ENCODE measurements at regions not wholly inside any gene's neighbourhood (a gene's known extent, or its start where the extent isn't known, plus 50 kb on each side); places are given as distances from the start of the nearest gene placed in this dataset.

DNA sequence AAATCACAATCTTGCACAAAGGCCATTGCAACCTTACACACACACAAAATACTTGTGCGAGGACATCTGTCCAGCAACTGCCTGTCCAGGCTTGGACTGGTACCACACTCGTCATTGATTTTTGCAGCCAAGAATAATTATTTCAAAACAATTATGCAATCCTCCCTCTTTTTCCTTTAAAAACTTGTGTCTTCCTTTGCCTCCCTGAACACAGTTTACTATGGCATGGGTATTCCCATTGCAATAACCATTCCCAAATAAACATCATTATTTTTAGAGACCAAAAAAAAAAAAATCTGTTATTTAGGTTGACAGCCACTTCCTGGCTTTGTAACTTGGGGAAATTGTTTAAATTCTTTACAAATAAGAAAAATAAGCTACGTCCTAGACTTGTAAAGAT is 54.0 kb downstream of the C11orf91 start:
- peak; percentile 36 to 75 for DNase-seq (ENCODE audit: low read depth in 2 of 2)

DNA sequence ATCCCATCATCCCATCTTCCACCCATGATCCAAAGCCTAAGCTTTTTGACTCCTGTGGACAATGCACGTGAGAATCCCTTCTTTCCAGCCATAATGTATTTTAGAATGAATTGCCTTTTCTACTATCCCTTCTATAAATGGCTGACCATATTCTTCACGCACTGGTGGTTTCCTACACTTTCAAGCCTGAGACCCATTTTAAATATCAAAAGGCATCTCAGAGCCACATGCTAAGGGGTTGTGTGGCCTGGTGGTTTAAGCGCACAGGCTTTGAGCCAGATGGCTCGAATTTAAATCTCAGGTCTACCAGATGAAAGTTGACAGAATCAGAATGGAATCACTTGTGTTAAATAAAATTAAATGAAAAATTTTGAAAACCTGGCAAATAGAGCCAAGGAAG is 54.5 kb downstream of the C11orf91 start:
- DNase-seq (ENCODE audit: low read depth in 2 of 2): no peak

DNA sequence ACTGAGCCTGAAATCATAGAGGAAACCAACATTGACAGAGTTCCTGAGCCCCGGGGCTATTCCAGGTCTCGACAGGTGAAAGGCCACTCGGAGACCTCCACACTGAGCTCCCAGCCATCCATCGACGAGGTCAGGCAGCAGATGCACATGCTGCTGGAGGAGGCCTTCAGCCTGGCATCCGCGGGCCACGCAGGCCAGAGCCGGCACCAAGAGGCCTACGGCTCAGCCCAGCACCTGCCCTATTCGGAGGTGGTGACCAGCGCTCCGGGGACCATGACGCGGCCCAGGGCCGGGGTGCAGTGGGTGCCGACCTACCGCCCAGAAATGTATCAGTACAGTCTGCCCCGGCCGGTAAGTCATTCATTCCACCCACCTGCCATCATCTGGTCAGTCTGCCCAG is 54.9 kb downstream of the C11orf91 start:
- DNase-seq (ENCODE audit: low read depth in 2 of 2): peak in 1 of 2 donors; percentile 7

DNA sequence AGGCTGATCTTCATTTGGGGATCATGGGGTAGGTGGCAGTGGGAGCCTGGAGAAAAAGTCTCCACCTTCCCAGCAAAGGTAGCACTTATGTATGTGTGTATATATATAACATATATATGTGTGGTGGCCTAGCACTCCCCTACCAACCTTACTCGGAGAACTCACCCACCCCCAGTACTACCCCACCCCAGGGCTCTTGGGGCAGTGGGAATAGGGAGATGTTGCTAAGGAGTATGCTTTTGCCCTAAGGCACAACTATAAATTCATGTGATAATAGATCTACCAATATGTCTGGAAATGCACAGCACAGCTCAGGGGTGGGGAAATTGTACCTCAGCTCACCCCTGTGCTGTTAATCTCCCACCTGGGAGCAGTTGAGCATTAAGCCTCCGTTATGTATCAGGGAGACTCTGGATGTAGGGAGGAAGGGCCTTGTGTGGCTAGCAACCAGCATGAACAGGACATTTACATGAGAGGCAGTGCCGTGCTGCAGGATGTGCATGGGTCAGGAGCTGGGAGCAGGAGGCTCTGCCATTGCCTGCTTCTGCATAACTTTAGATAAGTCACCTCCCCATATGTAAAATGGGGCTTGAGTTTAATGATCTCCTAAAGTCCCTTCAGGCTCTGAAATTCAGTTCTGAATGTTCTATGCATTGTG is 57.3 kb downstream of the C11orf91 start:
- DNase-seq (ENCODE audit: low read depth in 2 of 2): no peak

DNA sequence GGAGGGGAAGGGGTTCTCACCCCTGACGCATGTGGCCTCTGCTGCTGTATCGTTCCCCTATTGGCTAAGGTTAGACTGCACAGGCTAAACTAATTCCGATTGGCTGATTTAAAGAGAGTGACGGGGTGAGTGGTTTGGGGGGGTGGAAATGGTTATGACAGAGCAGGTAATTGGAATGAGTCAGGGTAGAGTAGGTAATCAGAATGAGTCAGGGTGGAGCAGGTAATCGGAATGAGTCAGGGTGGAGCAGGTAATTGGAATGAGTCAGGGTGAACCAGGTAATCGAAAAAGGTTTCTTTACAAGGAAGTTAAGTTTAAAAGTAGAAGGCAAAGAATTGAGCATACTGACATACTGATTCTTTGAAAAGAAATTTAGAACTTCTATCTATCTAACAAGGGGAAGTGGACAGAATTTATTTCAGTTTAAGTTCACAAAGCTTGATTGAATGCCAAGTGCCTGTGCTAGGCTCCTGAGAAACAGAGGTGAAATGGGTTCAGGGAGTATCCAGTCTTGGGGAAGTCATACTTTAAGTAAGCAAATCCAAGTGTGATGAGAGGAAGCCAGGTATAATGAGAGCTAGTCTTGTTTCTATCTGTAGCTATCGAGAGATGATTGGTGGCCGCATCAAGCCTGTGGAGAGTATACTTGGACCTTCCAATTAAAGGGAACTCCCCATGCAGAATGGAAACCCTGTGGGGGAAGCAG is 58.0 kb downstream of the C11orf91 start:
- no peak for DNase-seq (ENCODE audit: low read depth in 2 of 2)

DNA sequence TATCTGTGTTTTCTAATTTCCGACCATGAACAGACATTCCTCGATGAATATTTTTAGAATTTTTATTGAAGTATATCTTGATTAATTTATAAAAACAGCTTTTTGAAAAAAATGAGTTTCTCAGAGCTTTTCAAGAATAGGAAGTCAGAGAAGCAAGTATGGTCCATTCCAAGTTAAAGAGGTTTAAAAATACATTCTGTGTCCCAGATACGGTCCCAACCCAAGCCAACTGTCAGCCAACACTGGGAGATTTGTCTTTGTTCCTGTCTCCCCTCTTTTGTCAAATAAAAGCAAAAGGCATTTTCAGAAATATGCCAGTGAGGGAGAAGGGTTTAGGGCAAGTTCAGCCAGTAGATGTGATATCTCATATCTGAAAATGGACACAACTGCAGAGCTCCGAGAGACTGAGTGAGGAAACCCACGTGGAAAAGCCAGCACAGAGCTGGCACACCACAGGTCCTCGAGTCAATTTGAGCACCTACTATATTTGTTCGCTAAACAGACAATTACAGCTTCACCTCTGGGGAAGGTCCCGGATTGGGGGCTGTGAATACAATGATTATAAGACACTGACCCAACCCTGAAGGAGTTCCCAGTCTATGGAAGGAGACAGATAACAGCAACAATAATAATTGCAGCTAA is 59.8 kb downstream of the C11orf91 start:
- no peak for DNase-seq (ENCODE audit: low read depth in 2 of 2)

DNA sequence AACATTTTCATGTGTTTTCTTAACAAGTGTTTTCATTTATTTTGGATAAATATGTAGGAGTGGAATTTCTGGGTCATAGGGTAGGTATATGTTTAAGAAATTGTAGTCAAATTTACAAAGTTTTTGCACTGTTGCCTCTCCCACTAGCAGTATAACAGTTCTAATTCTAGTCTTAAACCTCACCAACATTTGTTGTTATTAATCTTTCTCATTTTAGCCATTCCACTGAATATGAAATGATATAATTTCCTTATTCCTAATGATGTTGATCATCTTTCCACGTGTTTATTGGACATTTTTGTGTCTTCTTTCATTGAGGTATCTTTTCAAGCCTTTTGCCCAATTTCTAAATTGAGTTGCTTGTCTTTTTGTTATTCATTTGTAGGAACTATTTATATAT is 62.0 kb downstream of the C11orf91 start:
- no peak for DNase-seq (ENCODE audit: low read depth in 2 of 2)

DNA sequence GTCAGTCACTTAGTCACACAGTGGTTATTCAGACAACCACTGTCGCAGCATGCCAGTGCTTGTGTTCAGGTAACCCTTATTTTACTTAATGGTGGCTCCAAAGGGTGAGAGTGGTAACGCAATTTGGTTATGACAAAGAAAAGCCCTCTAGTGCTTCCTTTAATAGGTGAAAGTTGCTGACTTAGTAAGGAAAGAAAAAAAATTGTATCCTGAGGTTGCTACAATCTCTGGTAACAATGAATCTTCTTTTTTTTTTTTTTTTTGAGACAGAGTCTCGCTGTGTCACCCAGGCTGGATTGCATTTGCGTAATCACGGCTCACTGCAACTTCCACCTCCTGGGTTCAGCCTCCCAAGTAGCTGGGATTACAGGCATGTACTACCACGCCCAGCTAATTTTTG is 64.5 kb downstream of the C11orf91 start:
- no peak for DNase-seq (ENCODE audit: low read depth in 2 of 2)

DNA sequence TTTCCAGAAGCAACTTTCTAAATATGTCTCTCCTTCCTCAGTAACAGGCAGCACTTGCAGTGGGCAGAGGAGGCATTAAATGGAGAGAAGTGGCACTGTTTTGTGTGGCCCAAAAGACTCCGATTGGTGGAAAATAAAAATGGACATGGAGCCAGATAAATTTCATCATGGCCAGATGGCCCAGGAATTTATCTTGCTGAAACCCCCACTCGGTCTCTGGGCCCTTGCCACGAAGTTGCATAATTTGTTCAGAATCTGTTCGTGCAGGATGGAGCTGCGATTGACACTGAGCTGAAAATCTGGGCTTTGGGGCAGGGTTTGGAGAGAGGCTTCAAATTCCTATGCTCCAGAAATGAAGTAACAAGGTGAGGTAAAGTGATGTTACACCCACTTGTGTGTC is 65.5 kb downstream of the C11orf91 start:
- DNase-seq (ENCODE audit: low read depth in 2 of 2): no peak

DNA sequence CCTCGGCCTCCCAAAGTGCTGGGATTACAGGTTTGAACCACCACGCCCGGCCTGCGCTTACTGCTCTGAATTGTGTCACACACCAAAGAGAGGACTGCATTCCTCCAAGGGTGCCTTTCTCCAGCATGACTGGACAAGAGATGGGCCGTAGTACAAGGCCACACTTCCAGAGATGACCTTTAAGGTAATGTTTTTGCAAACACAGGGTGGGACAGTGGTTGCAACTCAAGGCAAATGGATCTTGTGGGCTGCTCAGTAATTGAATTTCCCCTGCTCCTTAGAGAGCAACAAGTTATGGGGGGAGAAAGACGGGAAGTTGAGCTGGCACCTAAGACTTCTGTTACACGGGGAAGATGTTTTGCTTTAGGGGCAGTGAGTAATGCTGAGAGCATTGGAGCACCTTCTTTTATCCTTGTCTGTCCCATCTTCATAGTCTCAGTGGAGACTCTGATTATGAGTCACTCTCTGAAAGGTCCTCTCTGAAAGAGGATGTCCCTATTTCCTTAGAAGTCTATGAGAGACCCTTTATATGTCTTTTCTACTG is 66.3 kb downstream of the C11orf91 start:
- peak in 1 of 2 donors; percentile 52 for DNase-seq (ENCODE audit: low read depth in 2 of 2)

DNA sequence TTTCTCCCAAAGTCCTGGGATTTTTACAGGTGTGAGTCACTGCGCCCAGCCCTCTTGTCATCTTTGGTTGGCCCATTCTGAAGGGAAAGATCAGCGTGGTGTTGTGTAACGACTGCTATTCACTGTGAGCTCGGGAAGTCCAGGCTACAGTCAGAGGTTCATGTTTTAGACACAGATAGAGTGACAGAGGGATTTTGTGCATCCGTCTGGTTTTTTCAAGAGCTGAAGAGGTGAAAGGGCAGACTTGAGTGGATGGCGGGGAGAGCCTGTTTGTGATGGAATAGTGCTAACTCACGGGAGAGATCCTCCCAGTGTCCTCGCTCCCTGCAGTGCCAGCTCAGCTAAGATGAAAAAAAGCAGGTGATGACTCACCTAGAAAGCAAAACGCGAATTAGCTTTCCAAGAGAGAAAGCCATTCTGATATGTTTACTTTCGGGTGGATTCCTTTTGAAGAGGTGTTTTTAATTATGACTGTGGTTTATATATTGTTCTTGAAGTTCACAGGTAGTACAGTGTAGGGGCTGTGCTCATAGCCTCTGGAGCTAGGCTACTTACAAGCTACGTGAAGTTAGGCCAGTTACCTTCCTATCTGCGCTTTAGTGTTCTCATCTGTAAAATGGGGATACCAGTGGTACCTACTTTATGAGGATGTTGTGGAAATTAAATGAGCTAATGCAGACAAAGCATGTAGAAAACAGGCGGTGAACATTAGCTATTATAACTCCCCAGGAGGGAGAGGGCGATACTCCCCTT is 67.2 kb downstream of the C11orf91 start:
- DNase-seq (ENCODE audit: low read depth in 2 of 2): peak in 1 of 2 donors; percentile 62

DNA sequence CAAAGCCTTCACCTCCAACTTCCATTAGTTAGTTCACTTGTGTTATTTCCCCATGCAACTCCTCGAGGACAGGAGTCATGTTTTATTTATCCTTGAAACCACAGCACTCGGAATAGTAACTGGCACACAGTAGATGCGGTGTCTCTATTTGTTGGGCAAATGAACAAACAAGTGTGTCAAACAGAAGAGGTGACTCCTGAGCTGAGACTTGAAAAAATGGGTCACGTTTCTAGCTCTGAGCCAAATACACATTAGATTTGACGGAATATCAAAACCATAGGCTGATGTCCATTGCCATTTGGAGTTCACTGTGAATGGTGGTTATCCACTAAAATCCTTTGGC is 68.9 kb downstream of the C11orf91 start:
- no peak for DNase-seq (ENCODE audit: low read depth in 2 of 2)

DNA sequence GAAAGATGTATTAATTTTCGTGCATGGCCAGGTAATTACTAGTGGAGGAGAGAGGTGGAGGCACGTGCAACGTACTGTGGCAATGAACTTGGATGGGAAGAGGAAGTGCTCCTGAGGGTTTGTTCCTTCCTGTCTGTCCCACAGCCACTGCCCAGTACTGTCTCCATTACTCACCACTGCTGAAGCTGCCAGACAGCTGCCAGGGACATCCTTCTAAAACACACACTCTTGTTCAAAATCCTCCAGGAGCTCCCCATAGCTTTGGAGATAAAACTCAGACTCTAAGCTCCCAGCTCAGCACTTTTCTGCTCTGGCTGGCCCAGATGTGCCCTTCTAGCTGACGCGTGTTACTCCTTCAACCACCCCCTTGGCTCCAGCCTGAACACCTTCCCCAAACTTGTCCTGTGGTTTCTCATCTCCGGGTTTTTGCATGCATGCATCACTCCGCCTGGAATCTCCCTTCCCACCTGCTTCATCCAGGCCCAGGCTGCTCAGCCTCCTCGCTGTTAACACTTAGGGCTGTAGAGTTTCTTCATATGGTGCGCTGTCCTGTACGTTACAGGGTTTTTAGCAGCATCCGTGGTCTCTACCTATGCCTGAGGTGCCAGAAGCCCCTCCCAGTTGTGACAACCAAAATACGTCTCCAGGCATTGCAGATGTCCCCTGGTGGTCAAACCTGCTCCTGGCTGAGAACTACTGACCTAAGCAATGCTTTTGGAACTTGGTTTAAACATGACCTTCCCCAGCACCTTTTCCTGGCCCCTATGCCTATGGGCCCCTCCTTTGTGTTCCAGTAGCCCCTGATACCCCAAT is 69.5 kb downstream of the C11orf91 start:
- DNase-seq (ENCODE audit: low read depth in 2 of 2): peak; percentile 50 to 54

DNA sequence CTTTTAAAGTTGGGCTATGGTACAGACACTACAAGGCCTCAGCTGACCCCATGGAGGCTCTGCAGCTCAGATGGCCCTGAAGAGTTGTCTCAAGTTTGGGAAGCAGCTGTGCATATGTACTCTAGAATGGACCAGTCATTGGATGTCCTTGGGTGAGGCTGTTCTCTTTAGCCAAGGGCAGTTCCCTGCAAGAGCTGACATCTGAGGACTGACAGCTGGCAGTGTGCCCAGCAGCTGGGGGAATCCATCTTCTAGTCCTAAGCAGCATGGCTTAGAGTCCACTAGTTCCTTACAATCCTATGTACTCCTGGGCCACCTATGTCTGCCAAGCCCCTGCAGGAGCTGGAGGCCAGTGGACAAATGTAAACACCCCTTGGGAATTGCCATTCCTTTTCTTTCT is 76.5 kb downstream of the C11orf91 start:
- peak in 1 of 2 donors; percentile 37 for DNase-seq (ENCODE audit: low read depth in 2 of 2)

DNA sequence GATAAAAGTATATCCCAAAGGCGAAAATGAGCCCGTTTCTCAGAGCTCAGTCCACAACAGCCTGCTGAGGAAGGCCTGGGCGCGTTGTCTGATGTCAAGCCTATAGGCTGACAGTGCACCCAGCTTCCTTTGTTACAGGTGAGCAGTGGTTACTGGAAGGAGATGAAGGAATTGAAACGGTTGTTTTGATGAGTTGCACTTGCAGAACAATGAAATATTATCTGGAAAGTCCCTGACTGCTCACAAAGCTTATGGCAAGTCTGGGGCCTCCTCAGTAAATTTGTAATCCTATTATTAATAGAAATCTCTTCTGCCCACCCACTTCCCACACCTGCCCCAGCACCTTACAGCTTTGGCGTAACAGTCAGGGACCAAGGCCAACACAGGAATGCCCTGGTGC is 77.8 kb downstream of the C11orf91 start:
- DNase-seq (ENCODE audit: low read depth in 2 of 2): no peak

DNA sequence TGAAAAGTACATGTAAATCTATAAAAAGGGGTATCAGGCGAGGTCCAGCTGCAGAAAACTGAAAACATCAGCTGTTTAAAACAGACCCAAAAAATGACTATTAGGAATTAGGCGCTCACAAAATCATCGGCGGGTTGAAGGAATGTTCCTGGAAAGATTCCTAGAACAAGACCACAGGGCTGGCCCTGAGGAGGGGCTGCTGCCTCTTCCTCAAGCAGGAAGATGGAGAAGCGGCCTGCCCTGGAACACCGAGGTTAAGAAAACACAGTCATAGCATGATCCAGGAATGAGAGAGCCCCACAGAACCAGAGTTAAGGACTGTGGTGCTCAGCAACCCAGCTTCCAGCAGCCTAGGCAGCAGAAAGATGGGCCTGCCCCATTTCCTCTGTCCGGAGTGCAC is 78.4 kb downstream of the C11orf91 start:
- DNase-seq (ENCODE audit: low read depth in 2 of 2): no peak

DNA sequence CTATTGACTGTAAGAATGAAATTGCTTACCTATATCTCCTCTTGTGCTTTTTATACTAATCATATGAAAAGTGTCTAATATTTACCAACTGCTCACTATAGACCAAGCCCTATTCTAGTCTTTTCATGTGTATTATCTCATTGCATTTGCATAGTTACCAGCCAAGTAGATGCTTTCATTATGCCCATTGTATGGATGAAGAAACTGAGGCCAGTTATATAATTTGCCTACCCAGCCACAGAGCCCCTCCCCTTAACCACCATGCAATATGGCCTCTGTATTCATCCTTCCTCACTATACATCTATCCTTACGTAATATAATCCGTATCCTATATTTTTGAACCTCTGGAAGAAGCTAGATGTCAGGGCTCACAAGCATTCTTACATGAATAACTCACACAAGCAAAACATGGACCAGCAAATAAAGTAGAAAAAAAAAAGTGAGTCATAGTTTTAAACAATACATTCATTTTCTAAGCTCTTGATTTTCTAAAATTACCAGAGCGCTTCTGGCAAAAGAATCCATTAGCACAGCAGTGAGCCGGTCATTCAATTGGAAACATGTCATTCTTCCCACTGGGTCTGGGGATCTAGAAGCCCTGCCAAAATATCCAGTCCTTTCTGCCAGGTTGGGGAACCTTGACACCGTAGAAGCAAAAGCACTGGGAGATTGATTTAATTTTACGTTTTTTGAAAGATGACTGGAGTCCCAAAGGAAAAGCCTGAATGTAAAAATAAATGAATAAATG is 80.0 kb downstream of the C11orf91 start:
- DNase-seq (ENCODE audit: low read depth in 2 of 2): peak; percentile 50 to 63

DNA sequence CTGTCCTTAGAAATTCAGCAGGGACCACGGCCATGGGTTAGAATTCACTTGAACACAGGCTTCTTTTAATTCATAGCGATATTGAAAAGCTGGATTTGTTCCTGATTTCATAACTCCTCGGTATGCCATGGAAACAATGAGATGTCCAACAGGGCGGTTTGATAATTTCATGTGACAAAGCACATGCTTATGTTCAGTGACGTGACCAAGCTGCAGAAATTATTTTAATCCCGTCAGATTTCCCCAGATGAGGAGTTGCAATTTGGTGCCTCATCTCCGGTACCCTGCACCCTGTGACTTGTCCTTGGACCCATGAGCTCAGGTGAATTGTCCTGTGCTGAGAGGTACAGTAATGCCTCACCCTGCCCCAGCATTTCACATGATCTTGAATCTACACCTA is 81.7 kb downstream of the C11orf91 start:
- DNase-seq (ENCODE audit: low read depth in 2 of 2): no peak

DNA sequence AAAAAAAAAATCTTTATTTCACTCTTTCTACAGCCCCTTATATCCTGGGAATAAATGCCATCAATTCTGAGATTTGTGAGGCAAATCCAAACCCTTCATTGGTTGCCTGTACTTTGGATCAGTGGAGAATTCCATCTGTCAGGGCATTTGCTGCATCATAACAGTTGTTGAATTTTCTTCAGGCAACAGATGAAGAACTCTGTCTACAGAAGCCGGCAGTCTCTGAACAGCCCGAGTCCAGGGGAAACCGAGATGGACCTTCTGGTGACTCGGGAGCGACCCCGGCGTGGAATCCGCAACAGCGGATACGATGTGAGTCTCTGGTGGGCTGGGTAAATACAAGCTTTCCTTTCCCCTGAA is 82.3 kb downstream of the C11orf91 start:
- no peak for DNase-seq (ENCODE audit: low read depth in 2 of 2)

DNA sequence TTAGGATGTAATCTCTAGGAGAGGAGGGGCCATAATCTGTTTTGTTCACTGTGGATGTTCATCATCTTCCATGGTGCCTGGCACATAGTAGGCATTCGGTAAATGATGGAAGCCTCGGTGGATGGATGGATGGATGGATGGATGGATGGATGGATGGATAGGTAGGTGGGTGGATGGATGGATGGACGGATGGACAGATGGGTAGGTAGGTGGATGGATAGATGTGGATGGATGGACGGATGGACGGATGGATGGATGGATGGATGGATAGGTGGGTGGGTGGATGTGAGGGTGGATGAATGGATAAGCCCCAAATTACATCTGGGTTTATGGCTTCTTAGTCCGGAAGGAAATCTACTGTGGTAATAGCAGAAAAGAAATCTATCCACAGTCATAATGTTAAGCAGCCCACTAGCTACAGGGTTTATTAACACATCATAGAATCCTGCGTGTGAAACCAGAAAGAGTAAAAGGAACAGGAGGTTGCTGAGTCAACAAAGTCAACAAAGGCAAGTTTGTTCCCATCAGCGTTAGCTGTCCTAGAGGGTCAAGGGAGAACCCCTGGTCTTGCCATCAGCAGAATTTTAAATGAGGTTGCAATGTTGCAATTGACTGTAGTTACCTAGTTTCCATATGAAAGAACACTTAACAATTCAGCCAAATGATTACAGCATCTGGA is 82.8 kb downstream of the C11orf91 start:
- peak in 1 of 2 donors; percentile 26 for DNase-seq (ENCODE audit: low read depth in 2 of 2)

Measured in lung microvascular endothelial cell (primary cell).